GM19023 (cell line): ENCODE measurements at regions not wholly inside any gene's neighbourhood (a gene's known extent, or its start where the extent isn't known, plus 50 kb on each side); places are given as distances from the start of the nearest gene placed in this dataset.

Source experiments
- ATAC-seq: cut with Tn5 transposase; IDR thresholded peaks from one replicate; pipeline ENCODE4 v1.9.1; 2021; ENCODE audit warnings: mild to moderate bottlenecking, moderate library complexity; ENCODE audit not compliant: unreplicated experiment

GRCh38 chr1:119298687-119299303 lies 69.8 kb upstream of the HAO2 start:
- no peak for ATAC-seq

- no peak for ATAC-seq
Measured at GRCh38 chr1:119302011-119302410, 66.6 kb upstream of the HAO2 start.

GRCh38 chr1:119308130-119308700 lies 60.4 kb upstream of the HAO2 start:
- no peak for ATAC-seq

GRCh38 chr1:119308806-119309205 lies 59.8 kb upstream of the HAO2 start:
- no peak for ATAC-seq

GRCh38 chr1:119310301-119310700 lies 58.3 kb upstream of the HAO2 start:
- ATAC-seq = no peak

- ATAC-seq = no peak
Measured at GRCh38 chr1:119312500-119312899, 56.1 kb upstream of the HAO2 start.

- ATAC-seq = no peak
Measured at GRCh38 chr1:119314001-119314796, 54.4 kb upstream of the HAO2 start.

- no peak for ATAC-seq
Measured at GRCh38 chr1:119316870-119317416, 51.6 kb upstream of the HAO2 start.

- ATAC-seq = peak; percentile 76
Measured at GRCh38 chr1:119318466-119319309, 49.9 kb upstream of the HAO2 start.
